ENCODE measurements at regions not wholly inside any gene's neighbourhood (a gene's known extent, or its start where the extent isn't known, plus 50 kb on each side); places are given as distances from the start of the nearest gene placed in this dataset.

GRCh38 chr12:124621296-124621660 lies 53.9 kb upstream of the NCOR2 start:
- TF ChIP-seq PAX5 (IDR thresholded peaks at IDR 0.05; ENCODE audit: insufficient read depth, low read length, severe bottlenecking) (no peak), POLR2AphosphoS5 (IDR thresholded peaks at IDR 0.05; ENCODE audit: low read depth, low read length) (no peak), TAF1 (IDR thresholded peaks at IDR 0.05; ENCODE audit: low read depth, low read length) (no peak), POU2F2 (IDR thresholded peaks at IDR 0.05; ENCODE audit: low read depth, low read length) (no peak), SPI1 (IDR thresholded peaks at IDR 0.05; ENCODE audit: low read depth, low read length) (no peak), POLR2A (IDR thresholded peaks at IDR 0.05; ENCODE audit: low read depth, low read length) (no peak)
- no peak for FAIRE-seq
- DNase-seq (ENCODE audit: insufficient read length, low spot score): no peak

DNA sequence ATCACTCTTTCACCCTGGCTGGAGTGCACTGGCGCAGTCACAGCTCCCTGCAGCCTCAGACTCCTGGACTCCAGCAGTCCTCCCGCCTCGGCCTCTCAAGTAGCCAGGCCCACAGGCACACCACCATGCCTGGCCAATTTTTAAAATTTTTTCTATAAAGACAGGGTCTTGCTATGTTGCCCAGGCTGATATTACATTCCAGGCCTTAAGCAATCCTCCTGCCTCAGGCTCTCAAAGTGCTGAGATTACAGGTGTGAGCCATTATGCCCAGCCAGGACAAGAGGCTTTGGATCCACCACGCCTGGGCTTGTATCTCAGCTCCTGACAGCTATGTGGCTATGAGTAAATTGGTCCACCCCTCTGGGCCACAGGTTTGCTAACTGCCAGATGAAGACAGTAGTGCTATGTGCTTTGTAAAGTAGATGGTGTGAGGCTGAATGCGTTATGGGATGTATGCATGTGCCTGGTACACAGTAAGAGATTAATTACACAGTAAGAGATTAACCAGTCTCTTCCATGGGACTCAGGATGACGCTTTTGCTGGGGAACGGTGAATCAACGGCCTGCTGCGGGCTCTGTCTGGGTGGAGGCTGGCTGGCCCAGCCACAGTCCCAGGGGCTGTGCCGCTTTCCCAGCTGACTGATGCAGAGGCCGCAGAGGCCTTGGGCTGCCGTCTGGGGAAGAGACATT lies 53.3 kb upstream of the NCOR2 start:
- DNase-seq (ENCODE audit: insufficient read length, low spot score) (no peak), FAIRE-seq (no peak)
- TF ChIP-seq POU2F2 (IDR thresholded peaks at IDR 0.05; ENCODE audit: low read depth, low read length) (no peak), POLR2AphosphoS5 (IDR thresholded peaks at IDR 0.05; ENCODE audit: low read depth, low read length) (no peak), SPI1 (IDR thresholded peaks at IDR 0.05; ENCODE audit: low read depth, low read length) (no peak), POLR2A (IDR thresholded peaks at IDR 0.05; ENCODE audit: low read depth, low read length) (no peak), PAX5 (IDR thresholded peaks at IDR 0.05; ENCODE audit: insufficient read depth, low read length, severe bottlenecking) (no peak), TAF1 (IDR thresholded peaks at IDR 0.05; ENCODE audit: low read depth, low read length) (no peak)

GRCh38 chr12:124618291-124618902 lies 51.0 kb upstream of the NCOR2 start:
- DNase-seq (ENCODE audit: insufficient read length, low spot score) (no peak), FAIRE-seq (no peak)
- TF ChIP-seq POLR2A (IDR thresholded peaks at IDR 0.05; ENCODE audit: low read depth, low read length) (no peak), PAX5 (IDR thresholded peaks at IDR 0.05; ENCODE audit: insufficient read depth, low read length, severe bottlenecking) (no peak), POLR2AphosphoS5 (IDR thresholded peaks at IDR 0.05; ENCODE audit: low read depth, low read length) (no peak), POU2F2 (IDR thresholded peaks at IDR 0.05; ENCODE audit: low read depth, low read length) (no peak), TAF1 (IDR thresholded peaks at IDR 0.05; ENCODE audit: low read depth, low read length) (no peak), SPI1 (IDR thresholded peaks at IDR 0.05; ENCODE audit: low read depth, low read length) (no peak)

DNA sequence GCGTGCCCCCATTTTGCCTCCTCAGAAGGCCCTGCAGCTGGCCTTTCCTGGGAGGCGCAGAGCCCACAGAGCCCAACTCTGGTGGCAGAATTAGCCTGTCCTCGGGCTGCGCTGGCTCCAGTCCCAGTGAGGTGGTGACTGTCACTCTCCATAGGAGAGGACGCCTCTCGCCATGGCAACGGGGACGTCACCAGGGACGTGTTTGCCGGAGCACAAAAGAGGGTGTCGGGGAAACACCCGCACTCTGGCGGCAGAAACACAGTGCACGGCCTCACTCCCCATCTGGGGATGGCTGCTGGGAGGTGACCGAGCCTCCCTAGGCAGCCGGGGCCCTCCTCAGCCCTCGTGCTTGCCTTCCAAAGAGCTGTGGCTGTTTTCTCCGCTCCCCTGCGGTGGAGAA lies 50.2 kb upstream of the NCOR2 start:
- TF ChIP-seq PAX5 (IDR thresholded peaks at IDR 0.05; ENCODE audit: insufficient read depth, low read length, severe bottlenecking): no peak
- TF ChIP-seq POLR2AphosphoS5 (IDR thresholded peaks at IDR 0.05; ENCODE audit: low read depth, low read length): no peak
- TF ChIP-seq POU2F2 (IDR thresholded peaks at IDR 0.05; ENCODE audit: low read depth, low read length): no peak
- TF ChIP-seq SPI1 (IDR thresholded peaks at IDR 0.05; ENCODE audit: low read depth, low read length): no peak
- no peak for TF ChIP-seq TAF1 (IDR thresholded peaks at IDR 0.05; ENCODE audit: low read depth, low read length)
- no peak for TF ChIP-seq POLR2A (IDR thresholded peaks at IDR 0.05; ENCODE audit: low read depth, low read length)
- DNase-seq (ENCODE audit: insufficient read length, low spot score) (no peak), FAIRE-seq (no peak)

All from GM12891 (cell line).